ENCODE measurements at regions not wholly inside any gene's neighbourhood (a gene's known extent, or its start where the extent isn't known, plus 50 kb on each side); places are given as distances from the start of the nearest gene placed in this dataset.
A peak's percentile ranks its signal among the peaks of the same experiment; 100 is the strongest.
"Not testable (repeated sequence)": the region's sequence is repeated elsewhere in the genome, so short reads cannot be mapped to it uniquely, and the experiment has no call there.

DNA sequence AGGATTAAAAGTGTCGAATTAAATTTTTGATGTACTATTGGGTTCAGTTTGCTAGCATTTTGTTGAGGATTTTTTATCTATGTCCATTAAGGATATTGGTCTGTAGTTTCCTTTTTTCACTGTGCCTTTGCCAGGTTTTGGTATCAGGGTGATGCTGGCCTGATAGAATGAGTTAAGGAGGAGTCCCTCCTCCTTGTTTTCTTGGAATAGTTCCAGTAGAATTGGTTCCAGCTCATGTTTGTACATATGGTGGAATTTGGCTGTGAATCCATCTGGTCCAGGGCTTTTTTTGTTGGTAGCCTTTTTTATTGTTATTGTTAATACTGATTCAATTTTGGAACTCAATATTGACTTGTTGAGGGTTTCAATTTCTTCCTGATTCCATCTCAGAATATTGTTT, 141.8 kb downstream of the SIM1 start:
- no peak for DNase-seq
- intact Hi-C loops (cut with DNase I) = no loop called here

DNA sequence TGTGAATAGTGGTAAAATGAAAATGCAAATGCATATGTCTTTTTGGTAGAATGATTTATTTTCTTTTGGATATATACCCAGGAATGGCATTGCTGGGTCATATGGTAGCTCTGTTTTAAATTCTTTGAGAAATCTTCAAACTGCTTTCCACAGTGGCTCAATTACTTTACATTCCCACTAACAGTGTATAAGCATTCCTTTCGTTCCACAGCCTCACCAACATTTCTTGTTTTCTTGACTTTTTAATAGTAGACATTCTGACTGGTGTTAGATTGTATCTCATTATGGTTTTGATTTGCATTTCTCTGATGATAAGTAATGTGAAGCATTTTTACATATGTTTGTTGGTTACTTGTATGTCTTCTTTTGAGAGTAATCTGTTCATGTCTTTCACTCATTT, 144.0 kb downstream of the SIM1 start:
- DNase-seq = no peak
- intact Hi-C loops (cut with DNase I) = no loop called here

DNA sequence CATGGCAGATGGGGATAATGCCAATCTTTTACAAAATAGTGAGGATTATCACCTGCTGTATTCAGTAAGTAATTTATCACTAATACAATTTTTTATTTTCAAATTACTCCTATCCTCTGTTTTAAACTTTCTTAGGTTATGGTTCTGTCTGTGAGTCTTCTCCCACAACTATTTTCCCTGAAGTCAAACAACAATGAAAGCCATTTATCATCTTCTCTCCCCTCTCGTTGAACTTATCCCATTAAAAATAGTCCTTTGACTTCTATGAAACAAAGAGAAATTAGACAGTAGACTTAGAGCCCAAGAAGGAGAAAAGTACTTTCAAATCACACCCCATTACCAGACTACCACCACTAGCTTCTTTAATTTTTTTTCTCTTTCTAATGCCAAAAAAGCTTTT, 147.7 kb downstream of the SIM1 start:
- intact Hi-C loops (cut with DNase I) = no loop called here
- no peak for DNase-seq

DNA sequence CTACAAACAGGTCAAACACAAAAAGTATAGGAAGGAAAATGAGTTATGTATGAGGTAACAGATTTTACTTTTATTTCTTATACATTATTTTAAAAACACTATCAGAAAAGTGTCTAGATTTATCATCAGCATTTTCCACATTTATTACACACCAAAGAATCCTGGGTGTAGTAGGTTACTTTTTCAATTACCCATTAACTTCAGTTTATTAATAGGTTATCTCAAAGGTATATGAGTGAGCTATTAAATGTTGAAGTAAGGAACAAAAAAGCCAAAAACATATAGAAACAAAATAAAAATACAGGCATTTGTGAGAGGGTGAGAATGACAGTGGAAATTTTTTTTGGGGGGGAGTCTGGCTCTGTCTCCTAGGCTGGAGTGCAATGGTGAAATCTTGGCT, 150.5 kb downstream of the SIM1 start:
- DNase-seq = no peak
- intact Hi-C loops (cut with DNase I) = no loop called here

DNA sequence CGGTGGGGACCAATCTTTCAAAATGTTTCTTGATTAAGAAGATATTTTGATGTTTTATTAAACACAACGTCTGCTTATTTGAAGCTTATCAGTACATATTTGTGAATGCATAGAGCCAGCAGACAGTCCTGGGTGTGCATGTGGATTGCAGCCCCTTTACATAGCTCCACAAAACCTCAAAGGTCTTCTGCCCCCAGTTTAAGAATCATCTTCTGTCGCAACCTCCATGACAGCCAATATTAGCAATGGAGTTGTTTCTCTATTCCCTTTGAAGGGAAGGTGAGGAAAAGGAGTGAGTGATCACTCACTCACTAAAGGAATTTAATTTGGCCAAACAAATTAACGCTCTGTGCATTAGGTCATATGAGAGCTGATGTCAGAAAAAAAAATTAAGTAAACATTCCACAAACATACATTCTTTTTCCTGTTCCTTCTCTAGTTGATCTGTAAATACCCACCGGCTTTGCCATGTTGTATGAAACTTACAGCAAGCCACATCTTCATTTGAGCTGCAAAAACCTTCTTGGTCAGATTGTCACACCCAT, 152.9 kb downstream of the SIM1 start:
- DNase-seq = no peak
- intact Hi-C loops (cut with DNase I) = no loop called here

DNA sequence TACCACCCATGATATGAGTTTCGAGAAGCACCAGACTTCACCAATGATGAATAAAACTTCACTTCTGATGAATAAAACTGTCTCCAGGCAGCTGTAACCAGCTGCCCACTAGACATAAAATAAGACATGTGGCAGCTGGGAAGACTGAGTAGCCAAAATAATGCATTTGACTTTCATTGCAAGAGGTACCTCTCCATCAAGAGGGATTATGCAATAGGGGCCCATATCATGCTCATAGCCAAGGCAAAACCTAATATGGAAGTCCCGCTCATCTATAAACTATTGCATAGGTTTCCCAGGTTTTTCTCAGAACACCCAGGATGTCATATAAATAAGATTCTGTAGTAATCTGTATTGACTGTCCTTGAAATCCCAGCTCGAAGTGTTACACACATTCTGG, 155.5 kb downstream of the SIM1 start:
- intact Hi-C loops (cut with DNase I) = no loop called here
- no peak for DNase-seq

DNA sequence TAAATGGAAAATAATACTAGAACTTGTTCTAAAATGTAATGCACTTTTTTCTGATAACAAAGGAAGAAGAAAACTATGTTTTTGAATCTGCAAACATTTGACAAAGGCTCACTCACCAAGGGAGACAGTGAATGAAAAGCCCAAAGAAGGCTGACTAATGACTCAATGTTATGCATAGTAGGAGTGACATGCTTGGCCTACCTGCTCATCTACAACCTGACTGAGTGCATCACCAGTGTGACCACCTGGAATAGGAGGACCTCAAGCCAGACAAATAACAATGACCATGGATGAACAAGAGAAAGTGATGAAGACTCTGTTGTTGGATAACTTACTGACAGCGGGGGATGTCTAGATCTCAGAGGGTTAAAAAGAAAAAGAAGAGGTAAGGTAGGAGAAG, 157.2 kb downstream of the SIM1 start:
- intact Hi-C loops (cut with DNase I) = no loop called here
- DNase-seq = no peak

DNA sequence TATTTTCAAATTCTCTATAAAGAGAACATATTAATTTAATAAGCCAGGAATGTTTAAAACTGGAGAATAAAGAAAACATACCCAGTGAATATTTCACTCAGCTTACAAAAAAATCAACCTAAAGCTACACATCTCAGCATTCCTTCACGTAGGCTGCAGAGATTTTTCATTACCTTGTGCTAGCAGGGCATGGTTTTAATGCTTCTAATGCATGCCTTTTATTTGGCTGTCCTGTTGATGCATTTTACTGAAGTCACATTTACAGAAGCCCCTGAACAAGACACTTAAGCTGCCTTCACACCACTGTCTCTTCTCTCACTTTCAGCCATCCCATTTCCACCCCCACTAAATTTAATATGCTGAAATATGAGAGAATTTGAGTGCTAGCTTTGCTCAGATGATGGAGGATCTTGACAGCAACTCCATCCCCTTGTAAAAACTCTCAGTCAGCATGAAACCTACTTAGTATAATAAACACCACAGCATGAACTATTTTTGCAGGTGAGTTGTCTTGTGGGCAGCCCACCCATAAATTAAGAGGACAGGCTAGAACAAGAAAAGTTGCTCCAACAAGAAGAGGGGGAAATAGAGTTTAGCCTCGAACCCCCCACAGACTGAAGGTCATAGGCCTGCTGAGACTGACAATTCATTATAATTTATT, 159.4 kb downstream of the SIM1 start:
- intact Hi-C loops (cut with DNase I) = no loop called here
- DNase-seq = no peak

DNA sequence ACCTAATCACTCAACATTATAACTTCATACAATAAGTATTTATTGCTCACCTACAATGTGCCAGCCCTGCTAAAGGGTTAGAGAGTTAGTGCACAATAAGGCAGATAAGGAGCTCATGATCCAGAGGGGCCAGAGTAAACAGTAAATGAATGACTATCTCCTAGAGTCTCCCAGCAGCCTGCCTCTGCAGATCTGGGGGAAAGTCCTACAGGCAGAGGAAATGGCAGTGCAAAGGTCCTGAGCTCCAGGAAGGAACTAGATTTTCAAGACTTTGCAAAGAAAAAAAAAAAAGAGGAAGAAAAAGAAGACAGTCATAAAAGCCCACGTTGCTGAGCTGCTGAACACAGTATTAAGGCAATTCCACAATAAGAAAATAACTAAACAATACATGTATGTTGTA, 160.1 kb downstream of the SIM1 start:
- intact Hi-C loops (cut with DNase I) = no loop called here
- DNase-seq = no peak

DNA sequence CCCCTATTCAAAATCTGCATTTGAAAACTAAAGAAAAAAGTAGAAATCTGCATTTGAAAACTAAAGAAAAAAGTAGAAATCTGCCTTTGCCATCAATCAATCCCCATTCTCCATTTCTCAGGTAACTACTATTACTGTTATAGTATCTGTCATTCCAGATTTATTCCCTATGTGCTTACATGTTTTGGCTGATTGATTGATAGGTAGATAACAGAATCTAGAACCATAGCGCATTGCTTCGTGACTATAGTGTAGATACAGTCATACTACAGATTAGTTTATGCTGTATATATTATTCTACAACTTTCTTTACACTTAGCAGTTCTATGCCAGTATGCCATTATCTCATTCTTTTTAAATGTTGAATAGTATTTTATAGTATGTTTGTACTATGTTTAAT, 163.0 kb downstream of the SIM1 start:
- intact Hi-C loops (cut with DNase I) = no loop called here
- DNase-seq = no peak

DNA sequence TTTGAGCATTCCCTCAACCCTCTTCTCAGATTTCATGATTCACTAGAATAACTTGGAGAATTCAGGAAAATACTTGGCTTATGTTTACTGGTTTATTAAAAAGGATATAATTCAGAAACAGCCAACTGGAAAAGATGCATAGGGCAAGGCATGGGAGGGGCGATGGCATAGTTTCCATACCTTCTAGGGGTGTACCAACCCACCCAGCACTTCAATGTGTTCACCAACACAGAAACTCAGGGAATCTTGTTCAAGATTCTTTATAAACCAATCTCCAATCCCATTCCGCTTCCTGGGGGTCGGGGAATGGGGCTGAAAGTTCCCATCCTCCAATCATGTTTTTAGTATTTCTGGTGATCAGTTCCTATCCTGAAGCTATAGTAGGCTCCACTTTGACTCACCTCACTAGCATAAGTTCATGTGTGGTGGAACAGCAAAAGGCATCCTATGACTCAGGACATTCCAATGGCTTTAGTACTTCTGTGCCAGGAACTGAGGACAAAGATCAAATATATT, 164.4 kb downstream of the SIM1 start:
- intact Hi-C loops (cut with DNase I) = no loop called here
- no peak for DNase-seq

DNA sequence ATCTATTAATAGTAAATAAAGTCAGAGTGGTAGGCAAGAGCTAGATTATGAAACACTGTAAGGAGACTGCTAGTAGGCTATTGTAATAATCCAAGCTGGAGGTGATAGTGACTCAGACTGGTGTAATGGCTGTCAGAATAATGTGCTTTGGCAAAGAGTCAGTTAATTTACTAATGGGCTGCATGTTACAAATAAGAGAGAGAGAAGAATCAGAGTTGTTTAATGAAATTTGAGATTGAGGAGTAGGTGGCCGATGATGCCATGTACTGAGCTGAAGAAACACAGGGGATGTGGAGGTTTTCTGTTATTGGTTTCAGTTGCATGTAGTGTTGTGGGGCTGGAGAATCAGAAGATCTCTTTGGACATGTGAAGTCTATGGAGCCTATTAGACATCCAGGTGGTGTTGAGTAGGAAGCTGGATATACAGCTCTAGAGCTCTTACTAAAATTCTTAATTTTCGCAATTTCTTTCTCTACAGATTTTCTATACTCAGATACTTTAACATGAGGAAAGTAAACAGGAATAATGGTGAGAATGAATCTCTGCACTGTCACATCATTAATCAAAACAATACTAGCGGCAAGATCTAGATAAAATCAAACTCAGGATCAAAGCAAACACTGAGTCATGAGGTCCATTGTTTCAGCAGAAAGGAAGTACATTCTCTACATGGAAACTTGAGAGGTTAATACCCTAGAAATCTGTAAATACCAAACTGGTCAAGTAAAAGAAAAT, 167.7 kb downstream of the SIM1 start:
- intact Hi-C loops (cut with DNase I) = no loop called here

DNA sequence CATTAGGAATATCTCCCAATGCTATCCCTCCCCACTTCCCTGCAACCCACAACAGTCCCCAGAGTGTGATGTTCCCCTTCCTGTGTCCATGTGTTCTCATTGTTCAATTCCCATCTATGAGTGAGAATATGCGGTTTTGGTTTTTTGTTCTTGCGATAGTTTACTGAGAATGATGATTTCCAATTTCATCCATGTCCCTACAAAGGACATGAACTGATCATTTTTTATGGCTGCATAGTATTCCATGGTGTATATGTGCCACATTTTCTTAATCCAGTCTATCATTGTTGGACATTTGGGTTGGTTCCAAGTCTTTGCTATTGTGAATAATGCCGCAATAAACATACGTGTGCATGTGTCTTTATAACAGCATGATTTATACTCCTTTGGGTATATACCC, 169.5 kb downstream of the SIM1 start:
- intact Hi-C loops (cut with DNase I) = not testable (repeated sequence)

More for the DNA sequence above, 167.7 kb downstream of the SIM1 start:
- DNase-seq = no peak

DNA sequence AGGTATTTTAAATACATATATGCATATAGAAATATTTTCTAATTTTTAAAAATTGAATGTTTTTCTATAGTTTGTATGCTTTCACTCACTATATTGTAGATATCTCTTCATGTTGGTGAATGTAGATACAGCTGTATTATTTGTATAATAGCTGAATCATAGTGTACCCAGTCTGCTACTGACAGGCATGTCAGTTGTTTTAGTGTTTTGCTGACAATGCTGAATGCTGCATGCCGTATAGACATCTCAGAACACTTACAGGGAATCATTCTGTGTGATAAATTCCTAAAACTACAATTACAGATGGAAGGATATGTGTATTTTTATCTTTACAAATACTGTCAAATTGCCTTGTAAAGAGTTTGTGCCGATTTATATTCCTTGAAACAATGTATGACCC, 175.4 kb downstream of the SIM1 start:
- intact Hi-C loops (cut with DNase I) = no loop called here
- DNase-seq = no peak

More for the DNA sequence above, 169.5 kb downstream of the SIM1 start:
- not testable (repeated sequence) for DNase-seq

DNA sequence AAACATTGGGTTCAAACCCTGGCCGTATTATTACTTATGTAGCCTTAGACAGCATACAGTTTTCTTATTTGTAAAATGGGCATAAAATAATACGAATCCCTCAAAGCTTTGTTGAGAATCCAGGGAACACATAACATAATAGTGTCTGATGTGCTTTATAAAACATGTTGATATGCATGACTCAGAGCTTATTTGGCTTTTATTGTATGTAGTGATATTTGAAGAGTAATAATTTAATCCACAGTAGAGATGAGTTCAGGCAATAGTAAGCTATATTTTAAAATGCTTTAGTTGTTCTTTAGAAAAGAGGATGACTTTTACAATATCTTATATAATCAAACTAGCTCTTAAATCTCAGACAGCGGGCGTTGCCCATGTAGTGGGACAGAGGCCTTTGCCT, 176.4 kb downstream of the SIM1 start:
- intact Hi-C loops (cut with DNase I) = no loop called here
- DNase-seq = no peak

DNA sequence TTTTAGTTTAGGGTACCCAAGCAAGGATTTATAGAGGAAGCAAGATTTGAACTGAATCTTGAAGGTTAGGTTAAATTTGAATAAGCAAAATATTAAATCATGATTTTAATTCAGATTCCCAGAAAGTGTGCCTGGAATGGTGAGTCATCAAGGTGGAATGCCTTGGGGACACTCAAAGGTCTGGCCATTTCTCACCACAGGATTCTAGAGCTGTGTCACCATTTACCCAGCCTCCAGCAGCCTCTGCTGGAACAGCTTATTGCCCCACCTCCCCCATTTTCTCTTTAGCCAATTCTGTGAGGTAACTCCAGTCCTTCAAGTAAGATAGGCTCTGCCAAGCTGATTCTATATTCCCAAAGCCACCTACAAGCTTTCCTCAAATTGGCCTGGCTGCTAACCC, 181.4 kb downstream of the SIM1 start:
- intact Hi-C loops (cut with DNase I) = no loop called here
- no peak for DNase-seq

DNA sequence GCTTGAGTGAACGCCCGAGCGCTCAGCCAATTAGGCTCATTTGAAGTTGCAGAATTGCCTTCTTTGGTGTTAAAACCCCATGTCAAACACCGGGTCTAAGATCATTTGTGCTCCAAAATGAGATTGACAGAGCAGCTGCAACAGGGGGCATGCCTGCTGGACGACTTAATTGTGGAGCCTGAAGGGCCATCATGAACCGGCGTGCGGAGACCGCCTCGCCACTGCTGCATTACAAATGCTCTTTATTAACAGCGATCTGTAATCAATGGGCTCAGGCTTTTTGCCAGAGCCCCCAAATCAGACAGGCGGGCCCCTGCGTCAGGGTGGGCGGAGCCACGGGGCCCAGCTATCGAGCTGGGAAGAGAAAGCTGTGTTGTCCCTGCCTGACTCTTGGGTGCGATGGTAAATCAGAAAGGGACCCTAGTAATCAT, 183.2 kb downstream of the SIM1 start:
- intact Hi-C loops (cut with DNase I) = no loop called here
- DNase-seq = peak in 2 of 42 donors; percentile 1 to 24

DNA sequence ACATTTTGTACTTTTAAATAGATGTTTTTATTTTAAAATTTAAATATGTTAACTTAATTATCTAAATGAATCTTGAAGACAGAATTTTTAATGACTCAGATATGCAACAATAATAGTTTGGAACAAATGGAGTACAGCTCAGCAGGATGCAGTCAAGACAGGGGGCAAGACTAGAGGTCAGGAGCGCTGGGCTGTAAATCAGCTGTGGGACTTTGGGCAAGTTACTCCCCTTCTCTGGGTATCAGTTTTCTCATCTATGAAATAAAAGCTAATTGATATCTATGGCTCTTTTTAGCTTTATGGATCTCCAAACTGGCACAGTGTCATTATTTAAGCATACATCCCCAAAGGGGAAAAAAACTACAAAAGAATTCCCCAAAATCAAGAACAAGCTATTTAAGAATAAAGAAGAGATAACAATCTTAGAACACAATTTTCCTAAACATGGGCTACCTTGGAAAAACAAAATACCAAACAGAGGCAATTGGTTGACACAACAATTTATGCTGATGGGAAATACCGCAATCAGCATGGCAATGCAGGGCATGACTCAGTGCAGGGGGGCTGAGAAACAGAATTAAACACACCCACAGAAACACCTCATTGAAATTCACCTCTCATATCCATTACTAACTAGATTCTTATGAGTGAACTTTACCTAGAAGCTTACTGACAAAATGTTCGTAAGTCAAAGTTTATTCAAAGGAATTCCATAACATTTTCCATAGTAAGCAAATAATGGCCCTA, 188.2 kb downstream of the SIM1 start:
- DNase-seq = peak in 11 of 42 donors; percentile 4 to 39 (median 18)
- intact Hi-C loops (cut with DNase I) = no loop called here

DNA sequence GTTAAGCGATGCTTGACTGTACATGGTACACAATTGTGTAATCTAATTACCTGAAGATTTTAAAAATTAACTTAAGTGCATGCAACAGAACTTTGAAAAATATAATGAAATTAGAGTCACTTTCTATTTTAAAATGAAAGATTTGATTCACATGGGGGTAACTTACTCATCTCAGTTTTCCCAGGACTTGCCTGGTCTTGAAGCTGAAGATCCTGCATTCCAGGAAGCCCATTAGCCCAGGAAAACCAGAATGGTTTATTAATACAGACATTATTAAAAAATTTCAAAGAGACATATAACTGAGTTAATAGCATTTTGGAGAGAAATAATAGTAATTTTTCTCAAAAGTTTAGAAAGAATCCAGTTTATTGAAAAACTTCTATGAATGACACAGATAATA, 190.6 kb downstream of the SIM1 start:
- intact Hi-C loops (cut with DNase I) = no loop called here
- no peak for DNase-seq

DNA sequence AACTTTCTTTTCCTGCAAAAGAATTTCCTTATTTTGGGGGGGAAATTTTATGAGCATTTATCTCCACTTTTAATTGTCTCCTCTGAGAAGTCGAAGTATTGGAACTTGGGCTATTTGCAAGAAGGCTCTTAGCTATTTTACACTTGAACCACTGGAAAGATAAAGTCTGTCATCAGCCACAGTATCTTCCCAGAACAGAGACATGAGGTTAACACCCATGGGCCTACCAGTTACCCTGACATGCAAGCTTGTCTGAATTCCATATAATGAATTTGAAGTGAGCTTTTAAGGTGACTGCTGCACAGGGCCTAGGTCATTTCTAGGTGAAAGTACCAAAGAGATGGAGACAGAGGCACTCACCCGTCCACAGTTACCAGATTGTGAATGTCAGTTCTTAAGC, 193.1 kb downstream of the SIM1 start:
- intact Hi-C loops (cut with DNase I) = no loop called here

More for the DNA sequence above, 193.1 kb downstream of the SIM1 start:
- no peak for DNase-seq
